ENCODE measurements at regions not wholly inside any gene's neighbourhood (a gene's known extent, or its start where the extent isn't known, plus 50 kb on each side); places are given as distances from the start of the nearest gene placed in this dataset.

DNA sequence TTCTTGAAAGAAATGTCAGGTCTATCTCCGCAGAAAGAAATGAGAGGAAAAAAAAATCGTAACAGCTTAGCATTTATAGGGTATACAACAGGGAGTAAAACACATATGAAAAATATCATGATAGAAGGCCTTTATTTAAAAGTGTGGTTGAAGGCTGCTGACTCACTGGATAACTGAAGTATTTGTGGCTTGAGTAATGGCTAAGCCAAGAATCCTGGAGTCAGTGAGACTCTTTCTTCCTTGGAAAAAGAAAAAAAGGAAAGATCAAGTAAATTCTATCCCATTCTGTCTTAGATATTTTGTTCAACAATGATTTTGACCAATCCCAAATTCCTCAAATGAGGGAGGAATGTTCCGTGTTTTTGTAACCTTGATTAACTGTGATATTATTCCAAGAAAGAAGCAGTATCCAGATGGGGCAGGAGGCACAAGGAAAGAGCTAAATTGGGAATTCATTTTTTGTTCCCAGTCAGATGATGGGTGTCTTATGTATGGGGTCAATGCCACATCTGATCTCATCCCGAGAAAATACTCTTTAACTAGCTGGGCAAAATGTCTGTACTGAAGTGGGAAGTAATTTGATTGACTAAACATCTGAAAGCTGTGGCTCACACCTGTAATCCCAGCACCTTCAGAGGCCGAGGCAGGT is 64.3 kb upstream of the MYO10 start:
- DNase-seq (ENCODE audit: low read depth, low spot score) (peak; percentile 77), FAIRE-seq (peak; percentile 59)
- Histone ChIP-seq H3K9ac (replicated peaks; ENCODE audit: extremely low read depth, insufficient read depth, low read length) (peak overlapping the region; percentile 74), H3K9me1 (replicated peaks; ENCODE audit: control insufficient read depth, extremely low read depth, insufficient read depth, low read length) (no peaks in the 10 kb centered on the region), H3K27ac (ENCODE audit: insufficient read depth, low read depth, low read length) (peak overlapping the region; percentile 97), H3K4me1 (ENCODE audit: control insufficient read depth, extremely low read depth, insufficient read depth, low read length) (peaks cover 32% of the 10 kb centered on the region), H3K27me3 (ENCODE audit: control insufficient read depth in 2 of 2, insufficient read depth in 2 of 2, low read length in 2 of 2) (no peaks in the 10 kb centered on the region), H3K9me3 (replicated peaks; ENCODE audit: control insufficient read depth, insufficient read depth, low read length) (no peaks in the 10 kb centered on the region), H2AFZ (ENCODE audit: low read depth, low read length) (peak overlapping the region; percentile 65), H3K36me3 (ENCODE audit: control insufficient read depth in 2 of 2, extremely low read depth in 1 of 2, insufficient read depth in 2 of 2, low read length in 2 of 2) (no peaks in the 10 kb centered on the region), H3K79me2 (ENCODE audit: control insufficient read depth, insufficient read depth, low read length) (no peaks in the 10 kb centered on the region), H3K4me3 (replicated peaks in 1 of 3; ENCODE audit: insufficient read depth in 1 of 3, low read depth in 1 of 3, low read length in 3 of 3) (no peak overlapping the region), H3K4me2 (ENCODE audit: insufficient read depth, low read length) (peak overlapping the region; percentile 82), H4K20me1 (replicated peaks; ENCODE audit: control insufficient read depth, extremely low read depth, insufficient read depth, low read length) (no peaks in the 10 kb centered on the region)
- dilution Hi-C loops (cut with MboI; ENCODE audit: extremely low pct_ligation_motif_present, low sequenced_read_pairs) (no loop called here), intact Hi-C loops (cut with micrococcal nuclease) (loop anchor here (1.0 kb wide), 1 partner anchor 64 kb away; the partner anchor contains the start of gene MYO10)
- ChIA-PET POLR2A (interaction anchor here (1.3 kb wide), 1 partner anchor 64 kb away, joined by 5 read pairs; the partner anchor contains the start of gene MYO10), CTCF (interaction anchor here (0.7 to 3.2 kb wide), 6 partner anchors 19 to 190 kb away, joined by 4 to 37 read pairs (median 11); no protein-coding TSS in a partner anchor)
- TF ChIP-seq FOS (IDR thresholded peaks at IDR 0.05; ENCODE audit: borderline replicate concordance, insufficient read depth, low read length) (peak; percentile 82), MYC (IDR thresholded peaks at IDR 0.05; ENCODE audit: low read depth, low read length) (no peak), JUN (IDR thresholded peaks at IDR 0.05; ENCODE audit: borderline replicate concordance, insufficient read depth, insufficient read length, low read depth) (peak; percentile 63)
- TSS peak; percentile 82 for BruUV-seq (replicated peaks)

DNA sequence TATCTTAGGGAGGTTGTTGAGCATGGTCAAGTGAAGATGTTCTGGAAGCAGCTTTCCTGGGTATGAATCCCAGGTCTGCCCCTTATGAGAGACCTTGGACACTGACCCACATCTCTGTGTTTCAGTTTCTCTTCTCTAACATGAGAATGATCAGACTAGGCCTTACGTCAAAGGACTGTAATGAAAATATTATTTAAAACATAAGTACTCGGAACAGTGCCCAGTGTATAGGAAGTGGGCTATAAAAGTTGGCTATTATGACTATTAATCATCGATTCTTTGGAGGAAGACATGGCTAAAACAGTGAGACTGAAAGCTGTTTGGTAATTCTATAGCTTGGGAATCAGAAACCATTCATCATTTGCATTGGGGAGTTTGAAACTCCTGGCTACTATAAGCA is 65.3 kb upstream of the MYO10 start:
- Histone ChIP-seq H3K79me2 (ENCODE audit: control insufficient read depth, insufficient read depth, low read length) (no peaks in the 10 kb centered on the region), H3K4me1 (ENCODE audit: control insufficient read depth, extremely low read depth, insufficient read depth, low read length) (peaks cover 24% of the 10 kb centered on the region), H2AFZ (ENCODE audit: low read depth, low read length) (no peak overlapping the region), H3K4me2 (ENCODE audit: insufficient read depth, low read length) (peak overlapping the region; percentile 82), H4K20me1 (replicated peaks; ENCODE audit: control insufficient read depth, extremely low read depth, insufficient read depth, low read length) (no peaks in the 10 kb centered on the region), H3K9me3 (replicated peaks; ENCODE audit: control insufficient read depth, insufficient read depth, low read length) (no peaks in the 10 kb centered on the region), H3K4me3 (replicated peaks in 1 of 3; ENCODE audit: insufficient read depth in 1 of 3, low read depth in 1 of 3, low read length in 3 of 3) (no peak overlapping the region), H3K36me3 (ENCODE audit: control insufficient read depth in 2 of 2, extremely low read depth in 1 of 2, insufficient read depth in 2 of 2, low read length in 2 of 2) (no peaks in the 10 kb centered on the region), H3K27ac (ENCODE audit: insufficient read depth, low read depth, low read length) (peak overlapping the region; percentile 97), H3K27me3 (ENCODE audit: control insufficient read depth in 2 of 2, insufficient read depth in 2 of 2, low read length in 2 of 2) (no peaks in the 10 kb centered on the region), H3K9me1 (replicated peaks; ENCODE audit: control insufficient read depth, extremely low read depth, insufficient read depth, low read length) (no peaks in the 10 kb centered on the region), H3K9ac (replicated peaks; ENCODE audit: extremely low read depth, insufficient read depth, low read length) (peak overlapping the region; percentile 49)
- DNase-seq (ENCODE audit: low read depth, low spot score) (peak; percentile 93), FAIRE-seq (peak; percentile 69)
- POLR2A ChIA-PET: interaction anchor here (0.6 kb wide), 1 partner anchor 44 kb away, joined by 3 read pairs; no protein-coding TSS in a partner anchor
- no TSS peak for BruUV-seq (replicated peaks)
- TF ChIP-seq FOS (IDR thresholded peaks at IDR 0.05; ENCODE audit: borderline replicate concordance, insufficient read depth, low read length) (peak; percentile 49), MAX (IDR thresholded peaks at IDR 0.05; ENCODE audit: insufficient read depth, insufficient read length) (no peak), JUN (IDR thresholded peaks at IDR 0.05; ENCODE audit: borderline replicate concordance, insufficient read depth, insufficient read length, low read depth) (peak; percentile 57)
- intact Hi-C loops (cut with micrococcal nuclease): loop anchor here (1.0 kb wide), 3 partner anchors 36 to 188 kb away; no protein-coding TSS in a partner anchor
- dilution Hi-C loops (cut with MboI; ENCODE audit: extremely low pct_ligation_motif_present, low sequenced_read_pairs): no loop called here
- CTCF ChIA-PET: interaction anchor here (0.9 to 3.2 kb wide), 7 partner anchors 19 to 189 kb away, joined by 4 to 37 read pairs (median 7); no protein-coding TSS in a partner anchor

Measured in endothelial cell of umbilical vein (primary cell).